Esophagus muscularis mucosa (tissue), 4 donors: ENCODE measurements at regions not wholly inside any gene's neighbourhood (a gene's known extent, or its start where the extent isn't known, plus 50 kb on each side); places are given as distances from the start of the nearest gene placed in this dataset.
A peak's percentile ranks its signal among the peaks of the same experiment; 100 is the strongest.

Source experiments
- DNase-seq: peaks from one replicate; pipeline ENCODE4 v3.0.0-alpha.2; 2017; ENCODE audit errors: extremely low spot score
- H3K27ac ChIP-seq, 4 donors: fragments of 200-600 bp; sonication (generic); replicated peaks in 1 of 4; 1 replicate in 3 of 4; 2 replicates in 1 of 4; pipeline ENCODE4 v1.5.1; 2016 to 2019; ENCODE audit warnings: mild to moderate bottlenecking in 1 of 4
- H3K27me3 ChIP-seq, 4 donors: fragments of 200-600 bp; sonication (generic); one replicate each; pipeline versions ENCODE4 v1.5.1 to v1.6.0; 2016 to 2019
- H3K36me3 ChIP-seq, 4 donors: fragments of 200-600 bp; sonication (generic); one replicate each; pipeline ENCODE4 v1.5.1; 2016 to 2019
- H3K4me1 ChIP-seq, 4 donors: fragments of 200-600 bp; sonication (generic); one replicate each; pipeline ENCODE4 v1.5.1; 2016 to 2019
- H3K4me3 ChIP-seq, 4 donors: fragments of 200-600 bp; sonication (generic); 1 replicate in 2 of 4; 2 replicates in 2 of 4; pipeline ENCODE4 v1.5.1; 2016 to 2019; ENCODE audit warnings: mild to moderate bottlenecking in 4 of 4, moderate library complexity in 1 of 4
- H3K9me3 ChIP-seq, 4 donors: fragments of 200-600 bp; sonication (generic); 1 replicate in 3 of 4; 2 replicates in 1 of 4; pipeline ENCODE4 v1.5.1; 2016 to 2019
- CTCF ChIP-seq, 3 experiments: fragments of 200-600 bp in 2 of 3; fragments of 450-650 bp in 1 of 3; sonication (generic) in 2 of 3; IDR thresholded peaks; one replicate each; pipeline ENCODE4 v1.5.1; 2017 to 2019; ENCODE audit warnings: antibody characterized with exemption in 3 of 3, mild to moderate bottlenecking in 2 of 3, moderate library complexity in 1 of 3
- EP300 ChIP-seq: sonication (generic); formaldehyde crosslinking; IDR thresholded peaks from one replicate; pipeline ENCODE4 v1.6.1; 2017; ENCODE audit warnings: antibody characterized with exemption
- POLR2A ChIP-seq: fragments of 450-650 bp; IDR thresholded peaks from one replicate; pipeline ENCODE4 v1.6.1; 2017; ENCODE audit warnings: antibody characterized with exemption, moderate library complexity, mild to moderate bottlenecking, low read depth
- POLR2AphosphoS5 ChIP-seq, 2 donors: sonication (generic); formaldehyde crosslinking; IDR thresholded peaks; one replicate each; pipeline ENCODE4 v1.6.1; 2017; ENCODE audit warnings: antibody characterized with exemption in 2 of 2
- WGBS: methylation state at CpG from one replicate; pipeline ENCODE4 v1.1.5; 2018; 5-methylcytosine and 5-hydroxymethylcytosine counted together
- intact Hi-C: fragments of 100-400 bp; cut with DNase I; formaldehyde crosslinking; loops from one replicate; pipeline ENCODE4 v1.15.1; 2023

DNA sequence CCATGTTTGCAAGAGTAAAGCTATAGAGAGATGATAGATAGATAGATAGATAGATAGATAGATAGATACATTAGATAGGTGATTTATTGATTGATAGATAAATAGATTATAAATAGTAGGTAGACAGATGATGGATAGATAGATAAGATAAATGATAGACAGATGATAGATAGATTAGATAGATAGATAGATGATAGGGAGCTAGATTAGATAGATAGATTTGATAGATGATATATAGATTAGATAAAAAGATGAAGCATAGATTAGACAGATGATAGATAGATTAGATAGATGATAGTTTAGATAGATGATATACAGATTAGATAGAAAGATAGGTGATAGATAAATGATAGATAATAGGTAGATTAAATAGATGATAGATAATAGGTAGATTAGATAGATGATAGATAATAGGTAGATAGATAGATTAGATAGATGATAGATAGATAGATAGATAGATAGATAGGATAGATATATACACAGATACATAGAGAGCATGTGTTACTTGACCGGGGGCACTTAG lies 243.3 kb upstream of the FOXK1 start:
- Histone ChIP-seq H3K27ac (no peak overlapping the region), H3K4me1 (peaks cover 0 to 4% (median 0%) of the 10 kb centered on the region in 4 donors), H3K27me3 (peaks cover 0 to 17% (median 0%) of the 10 kb centered on the region in 4 donors), H3K9me3 (no peaks in the 10 kb centered on the region), H3K4me3 (no peak overlapping the region), H3K36me3 (no peaks in the 10 kb centered on the region)
- DNase-seq, result no peak
- intact Hi-C loops, result no loop called here
- 86% methylated on average over 1 of the region's 1 CpG for WGBS
- TF ChIP-seq EP300, result no peak
- no peak for TF ChIP-seq CTCF (IDR thresholded peaks at IDR 0.05)
- no peak for TF ChIP-seq POLR2AphosphoS5 (IDR thresholded peaks at IDR 0.05)
- no peak for TF ChIP-seq POLR2A

GRCh38 chr7:4439444-4439843 lies 242.7 kb upstream of the FOXK1 start:
- Histone ChIP-seq H3K27ac (no peak overlapping the region), H3K36me3 (no peaks in the 10 kb centered on the region), H3K4me3 (no peak overlapping the region), H3K4me1 (peaks cover 0 to 4% (median 0%) of the 10 kb centered on the region in 4 donors), H3K9me3 (no peaks in the 10 kb centered on the region), H3K27me3 (peaks cover 0 to 17% (median 0%) of the 10 kb centered on the region in 4 donors)
- TF ChIP-seq EP300, result no peak
- TF ChIP-seq CTCF (IDR thresholded peaks at IDR 0.05), result no peak
- no peak for TF ChIP-seq POLR2AphosphoS5 (IDR thresholded peaks at IDR 0.05)
- no peak for TF ChIP-seq POLR2A
- DNase-seq, result peak; percentile 8
- intact Hi-C loops, result no loop called here
- 75% methylated on average over 6 of the region's 6 CpGs for WGBS

DNA sequence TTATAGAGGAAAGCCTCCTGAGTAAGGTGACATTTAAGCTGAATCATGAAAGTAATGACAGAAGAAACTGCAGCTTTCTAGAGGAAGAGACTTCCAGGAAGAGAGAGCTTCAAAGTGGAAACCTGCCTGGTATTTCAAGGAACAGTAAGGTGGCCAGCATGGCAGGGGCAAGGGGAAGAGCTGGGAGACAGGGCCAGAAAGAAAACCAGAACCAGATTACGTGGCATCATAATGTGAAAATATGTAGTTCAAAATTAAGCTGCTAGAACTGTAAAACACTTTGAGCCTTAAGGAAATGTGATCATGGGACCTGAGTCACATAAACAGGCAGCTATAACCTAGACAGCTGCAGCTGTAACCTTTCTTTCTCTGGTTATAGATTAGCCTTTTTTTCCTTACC lies 238.0 kb upstream of the FOXK1 start:
- no peaks in the 10 kb centered on the region for H3K4me1 ChIP-seq
- TF ChIP-seq POLR2AphosphoS5 (IDR thresholded peaks at IDR 0.05) (no peak), CTCF (IDR thresholded peaks at IDR 0.05) (no peak), EP300 (no peak), POLR2A (no peak)
- intact Hi-C loops, result no loop called here
- no peak for DNase-seq
- H3K9me3 ChIP-seq, result no peaks in the 10 kb centered on the region
- no peak overlapping the region for H3K4me3 ChIP-seq
- H3K27me3 ChIP-seq, result no peaks in the 10 kb centered on the region
- no peaks in the 10 kb centered on the region for H3K36me3 ChIP-seq
- WGBS, result 30% methylated on average over 1 of the region's 1 CpG
- H3K27ac ChIP-seq, result no peak overlapping the region

GRCh38 chr7:4445777-4446176 lies 236.3 kb upstream of the FOXK1 start:
- Histone ChIP-seq H3K9me3 (no peaks in the 10 kb centered on the region), H3K27ac (no peak overlapping the region), H3K4me1 (no peaks in the 10 kb centered on the region), H3K27me3 (peaks cover 0 to 9% (median 0%) of the 10 kb centered on the region in 4 donors), H3K36me3 (no peaks in the 10 kb centered on the region), H3K4me3 (no peak overlapping the region)
- intact Hi-C loops, result no loop called here
- peak; percentile 29 for DNase-seq
- 83% methylated on average over 2 of the region's 2 CpGs for WGBS
- no peak for TF ChIP-seq POLR2A
- no peak for TF ChIP-seq CTCF (IDR thresholded peaks at IDR 0.05)
- no peak for TF ChIP-seq POLR2AphosphoS5 (IDR thresholded peaks at IDR 0.05)
- TF ChIP-seq EP300, result no peak

- H3K9me3 ChIP-seq, result no peaks in the 10 kb centered on the region
Measured at GRCh38 chr7:4449263-4449662, 232.8 kb upstream of the FOXK1 start.

More at GRCh38 chr7:4449263-4449662, 232.8 kb upstream of the FOXK1 start:
- no peak for TF ChIP-seq POLR2A
- TF ChIP-seq POLR2AphosphoS5 (IDR thresholded peaks at IDR 0.05), result no peak
- TF ChIP-seq CTCF (IDR thresholded peaks at IDR 0.05), result no peak
- no peak for TF ChIP-seq EP300
- over 99% methylated on average over 8 of the region's 10 CpGs for WGBS
- Histone ChIP-seq H3K4me3 (no peak overlapping the region), H3K4me1 (no peaks in the 10 kb centered on the region), H3K27ac (no peak overlapping the region), H3K27me3 (peaks cover 0 to 9% (median 0%) of the 10 kb centered on the region in 4 donors), H3K36me3 (no peaks in the 10 kb centered on the region)
- DNase-seq, result peak; percentile 55
- intact Hi-C loops, result no loop called here
